ENCODE measurements at regions not wholly inside any gene's neighbourhood (a gene's known extent, or its start where the extent isn't known, plus 50 kb on each side); places are given as distances from the start of the nearest gene placed in this dataset.
A peak's percentile ranks its signal among the peaks of the same experiment; 100 is the strongest.

- no peak for DNase-seq
Measured at GRCh38 chr12:90899456-90900182, 55.4 kb downstream of the CCER1 start.

GRCh38 chr12:90897986-90898385, 57.0 kb downstream of the CCER1 start:
- no peak for DNase-seq

DNA sequence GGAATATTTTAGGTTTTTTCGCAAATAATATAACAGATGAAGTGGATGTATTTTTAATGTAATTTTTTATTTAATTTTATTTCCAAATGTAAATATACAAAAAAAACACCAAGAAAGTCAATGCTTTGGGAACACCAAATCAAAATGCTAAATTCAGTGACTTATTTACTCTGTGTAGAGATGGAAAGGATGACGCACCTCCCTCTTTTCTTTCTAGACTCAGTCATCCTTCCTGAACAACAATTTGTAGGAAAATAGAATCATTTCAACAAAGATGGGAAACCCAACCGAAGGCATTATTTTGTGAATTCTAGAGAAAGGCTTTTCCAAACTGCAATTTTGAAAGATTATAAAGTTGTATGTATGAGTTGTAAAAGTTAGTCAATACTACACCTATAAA, 57.7 kb downstream of the CCER1 start:
- no peak for DNase-seq

DNA sequence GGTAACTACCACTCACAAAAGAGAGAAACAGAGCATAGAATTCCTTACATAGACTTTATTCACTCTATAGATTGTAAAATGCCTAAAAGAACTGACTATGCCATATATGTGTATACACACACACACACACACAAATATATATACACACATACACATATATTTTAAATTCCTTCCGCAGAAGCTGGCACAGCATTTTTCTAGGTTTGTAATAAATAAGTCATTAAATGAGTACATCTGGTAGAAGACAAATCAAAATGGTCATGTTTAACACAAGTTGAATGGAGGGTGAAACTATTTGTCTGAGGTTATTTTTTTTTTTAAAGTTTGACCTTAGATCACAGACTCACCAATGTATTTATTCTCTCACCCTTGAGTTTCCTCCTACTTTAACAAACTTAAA, 58.2 kb downstream of the CCER1 start:
- no peak for DNase-seq

DNA sequence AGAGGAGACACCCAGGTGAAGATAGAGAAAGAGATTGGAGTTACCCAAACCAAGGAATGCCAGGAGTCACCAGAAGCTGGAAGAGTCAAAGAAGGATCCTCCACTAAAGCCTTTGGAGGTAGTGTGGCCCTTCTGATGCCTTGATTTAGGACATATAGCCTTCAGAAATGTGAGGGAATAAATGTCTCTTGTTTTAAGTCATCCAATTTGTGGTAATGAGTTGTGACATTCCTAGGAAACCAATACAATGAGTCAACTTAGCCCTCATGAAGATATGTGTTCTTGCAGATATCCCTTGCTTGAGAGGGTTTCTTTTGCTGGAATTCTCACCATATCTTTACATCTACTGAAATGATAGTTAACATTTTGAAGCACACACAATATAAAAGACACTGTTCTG, 58.8 kb downstream of the CCER1 start:
- no peak for DNase-seq

DNA sequence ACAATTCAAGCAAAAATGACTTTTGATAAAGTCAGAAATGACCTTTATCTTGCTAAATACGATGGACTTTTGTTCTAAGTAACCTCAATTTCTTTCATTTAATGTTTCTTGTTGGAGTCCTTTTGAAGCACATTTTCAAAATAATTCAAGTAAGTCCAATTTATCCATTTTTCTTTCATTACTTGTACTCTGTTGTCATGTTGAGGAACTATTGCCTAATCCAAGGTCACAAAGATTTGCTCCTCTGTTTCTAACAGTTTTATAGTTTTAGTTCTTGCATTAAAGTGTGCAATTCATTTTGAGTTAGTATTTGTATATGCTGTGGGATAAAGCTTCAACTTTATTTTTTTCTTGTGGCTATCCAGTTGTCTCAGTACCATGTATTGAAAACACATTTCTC, 66.7 kb downstream of the CCER1 start:
- no peak for DNase-seq

GRCh38 chr12:90883456-90883855, 71.5 kb downstream of the CCER1 start:
- DNase-seq = no peak

GRCh38 chr12:90871726-90872096, 83.3 kb downstream of the CCER1 start:
- DNase-seq = no peak

DNA sequence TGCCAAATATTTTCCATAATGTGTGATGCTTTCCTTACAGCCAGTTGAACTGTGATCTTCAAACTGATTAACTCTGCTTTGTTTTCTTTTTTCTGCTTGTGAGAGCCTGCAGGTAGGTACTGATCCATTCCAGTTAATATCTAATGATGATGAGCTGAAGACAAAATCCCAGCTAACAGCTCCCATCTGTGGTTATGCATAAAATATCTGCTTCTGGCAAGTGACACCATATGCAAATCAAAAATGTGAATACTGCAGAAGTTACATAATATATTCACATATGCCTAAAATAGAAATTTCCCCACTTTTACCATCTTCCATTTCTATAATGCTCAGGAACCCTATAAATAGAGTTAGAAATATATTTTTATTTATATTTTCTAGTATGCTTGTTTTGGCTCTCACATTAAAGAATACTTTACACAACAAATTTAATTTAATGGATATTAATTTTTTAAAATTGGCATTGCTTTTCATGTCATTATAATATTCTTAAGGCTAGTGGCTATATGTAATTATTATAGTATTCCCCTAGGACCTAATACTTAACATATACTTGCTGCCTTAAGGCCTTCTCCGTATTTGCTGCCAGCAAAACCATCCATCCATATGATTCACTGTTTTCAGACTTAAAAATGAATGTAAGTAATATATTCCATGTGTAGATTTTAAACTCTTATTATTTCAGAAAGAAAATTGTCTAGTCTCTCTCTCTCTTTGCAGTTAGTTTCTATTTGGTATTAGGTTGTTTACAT, 83.8 kb downstream of the CCER1 start:
- no peak for DNase-seq

- no peak for DNase-seq
Measured at GRCh38 chr12:90868626-90869025, 86.3 kb downstream of the CCER1 start.

DNA sequence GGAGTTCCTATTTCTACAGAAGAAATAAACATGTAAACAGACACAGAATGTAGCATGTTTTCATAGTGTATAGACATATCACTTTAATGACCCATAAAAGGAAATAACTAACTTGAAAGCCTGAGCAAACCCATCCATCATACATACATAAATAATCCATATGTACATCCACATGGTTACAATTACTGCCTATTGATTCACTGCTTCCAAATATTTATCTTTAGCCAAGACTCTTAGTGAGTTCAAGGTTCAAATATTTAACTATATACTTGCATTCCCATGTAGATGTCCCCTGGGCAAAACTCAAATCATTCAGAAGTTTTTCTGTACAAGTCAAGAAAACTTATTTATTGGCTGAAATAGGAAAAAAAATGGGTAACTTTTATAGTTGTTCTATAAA, 95.4 kb downstream of the CCER1 start:
- no peak for DNase-seq

- peak; percentile 40 for DNase-seq
Measured at GRCh38 chr12:90858252-90858651, 96.7 kb downstream of the CCER1 start.

- DNase-seq = no peak
Measured at GRCh38 chr12:90855534-90855933, 99.4 kb downstream of the CCER1 start.

GRCh38 chr12:90854136-90854689, 100.8 kb downstream of the CCER1 start:
- DNase-seq = peak; percentile 19

DNA sequence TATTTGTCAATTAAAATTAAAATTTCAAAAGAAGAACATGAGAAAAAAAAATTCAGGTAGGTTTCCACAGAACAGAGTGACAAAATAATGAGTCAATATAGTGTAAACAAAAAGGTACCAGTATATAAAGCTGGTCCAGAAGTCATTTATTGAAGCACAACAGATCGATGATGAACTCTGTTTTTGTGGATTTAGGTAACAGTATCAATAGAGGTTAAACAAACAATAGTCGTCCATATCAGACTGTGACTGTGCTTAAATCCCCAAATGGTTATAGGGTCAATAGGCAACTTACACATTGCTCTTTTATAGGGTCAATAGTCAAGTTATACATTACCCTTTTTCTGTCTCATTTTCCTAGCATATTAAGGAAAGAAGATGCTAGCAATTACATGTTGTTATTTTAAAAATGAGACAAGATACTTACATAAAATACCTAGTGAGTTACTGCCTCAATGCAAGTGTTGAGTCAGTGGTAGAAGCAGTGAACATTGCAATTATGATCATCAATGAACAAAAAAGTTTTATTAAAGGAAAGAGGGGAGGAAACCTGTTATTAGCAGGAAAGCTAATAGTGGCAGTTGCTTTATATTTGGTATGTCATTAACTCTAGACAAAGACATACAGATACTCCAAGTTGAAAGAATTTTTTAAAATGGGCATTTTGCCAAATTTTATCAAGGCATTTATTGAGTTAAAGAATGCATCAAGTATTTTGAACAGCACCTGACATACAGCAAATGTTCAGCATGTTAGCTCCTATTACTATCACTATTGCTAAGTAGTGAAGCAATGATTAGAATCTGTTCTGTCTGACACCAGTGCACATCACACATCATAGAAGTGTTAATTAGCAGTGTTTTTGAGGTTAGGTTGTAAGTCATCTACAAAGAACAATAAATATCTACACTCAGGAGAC, 102.9 kb downstream of the CCER1 start:
- DNase-seq = no peak

DNA sequence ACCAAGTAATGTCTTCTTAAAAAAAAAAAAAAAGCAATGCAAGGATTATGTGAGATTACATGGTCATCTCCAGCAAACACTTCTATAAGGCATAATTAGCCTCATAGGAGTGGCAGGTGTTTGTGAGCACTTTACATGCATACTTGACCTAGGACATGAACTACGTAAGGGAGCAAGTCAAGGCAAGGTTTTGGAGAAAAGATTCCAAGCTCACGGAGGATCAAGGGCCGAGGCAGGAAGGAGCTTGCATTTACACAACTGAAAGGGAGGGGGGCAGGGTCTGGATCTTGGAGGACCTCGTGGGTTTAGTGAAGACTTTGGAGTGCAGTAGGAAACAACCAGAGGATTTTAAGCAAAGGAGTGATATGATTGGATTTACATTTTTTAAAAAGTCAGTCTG, 112.5 kb downstream of the CCER1 start:
- no peak for DNase-seq

DNA sequence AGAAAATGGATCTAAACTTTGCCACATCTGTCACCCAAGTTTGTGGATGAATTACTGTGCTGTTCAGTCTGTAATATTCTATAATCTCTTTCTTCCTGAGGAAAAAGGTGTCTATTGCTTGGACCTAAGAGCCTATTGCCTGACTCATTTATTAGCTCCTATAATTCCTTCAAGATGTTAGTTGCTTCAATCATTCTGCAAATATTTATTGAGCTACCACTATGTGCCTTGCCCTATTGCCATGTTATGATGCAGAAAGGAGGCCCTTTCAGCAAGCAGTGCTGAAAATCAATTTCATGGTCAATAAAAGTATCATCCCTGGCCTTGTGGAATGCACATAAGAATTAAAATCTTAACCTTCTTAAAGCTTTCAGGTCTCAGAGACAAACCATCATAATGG, 113.6 kb downstream of the CCER1 start:
- DNase-seq = no peak

- no peak for DNase-seq
Measured at GRCh38 chr12:90839346-90839745, 115.6 kb downstream of the CCER1 start.

GRCh38 chr12:90836689-90837088, 118.3 kb downstream of the CCER1 start:
- DNase-seq = no peak

GRCh38 chr12:90833228-90833627, 121.7 kb downstream of the CCER1 start:
- DNase-seq = no peak

DNA sequence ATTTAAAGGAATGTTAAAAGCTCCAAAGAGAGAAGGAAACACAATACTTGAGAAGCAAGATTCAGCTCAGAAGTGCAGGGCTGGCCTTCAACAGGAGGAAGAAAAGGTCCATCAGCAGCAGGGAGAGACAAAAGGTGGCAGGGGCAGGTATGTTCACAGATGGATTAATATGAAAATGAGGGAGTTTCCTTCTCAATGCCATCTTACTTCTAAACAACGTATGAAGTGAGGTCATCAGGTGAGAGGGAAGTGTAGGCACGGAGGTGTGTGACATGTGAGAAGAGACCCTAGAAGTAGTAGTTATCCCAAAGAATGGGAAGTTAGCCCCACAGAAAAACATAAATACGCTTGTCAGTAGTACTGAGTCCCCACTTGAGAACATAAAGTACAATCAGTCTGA, 122.5 kb downstream of the CCER1 start:
- DNase-seq = no peak

DNA sequence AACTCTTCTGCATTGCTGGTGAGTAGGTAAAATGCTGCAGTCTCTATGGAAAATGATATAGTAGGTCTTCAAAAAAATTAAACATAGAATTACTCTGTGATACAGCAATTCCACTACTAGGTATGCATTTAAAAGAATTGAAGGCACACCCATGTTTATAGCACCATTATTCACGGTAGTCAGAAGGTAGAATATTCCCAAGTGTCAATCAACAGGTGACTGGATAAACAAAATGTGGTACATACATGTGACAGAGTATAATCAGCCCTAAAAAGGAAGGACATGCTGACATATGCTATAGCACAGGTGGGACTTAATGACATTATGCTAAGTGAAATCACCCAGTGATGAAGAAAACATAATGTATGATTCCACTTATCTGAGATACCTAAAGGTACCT, 123.3 kb downstream of the CCER1 start:
- no peak for DNase-seq

- no peak for DNase-seq
Measured at GRCh38 chr12:90829044-90829443, 125.9 kb downstream of the CCER1 start.
